Endothelial cell of umbilical vein (primary cell): ENCODE measurements at regions not wholly inside any gene's neighbourhood (a gene's known extent, or its start where the extent isn't known, plus 50 kb on each side); places are given as distances from the start of the nearest gene placed in this dataset.

ENCODE experiments used
- BruUV-seq: library from RNA; stranded (reverse); fragments of 400-500 nt; replicated peaks from 2 replicates; lab custom pipeline; 2021; lab: Mats Ljungman, UMichigan
- CTCF ChIA-PET: fragments of 300-600, 350-600 bp; sonication (Branson Sonifier 250); formaldehyde crosslinking; loops from one replicate; lab custom pipeline; 2021; ENCODE audit warnings: antibody characterized with exemption, inconsistent platforms; lab: Charles Lee
- POLR2A ChIA-PET: fragments of 300-600, 350-600 bp; sonication (Branson Sonifier 250); formaldehyde crosslinking; loops from one replicate; lab custom pipeline; 2021; ENCODE audit warnings: antibody characterized with exemption, inconsistent platforms; lab: Charles Lee
- DNase-seq: peaks from one replicate; pipeline ENCODE4 v3.0.0-alpha.2; 2011; ENCODE audit warnings: low read depth, low spot score
- FAIRE-seq: peaks from 2 replicates; lab custom pipeline; 2011; peaks lifted over from hg19 to GRCh38; lab: Jason Lieb, UNC
- H2AFZ ChIP-seq: 2 replicates; pipeline ENCODE4 v1.6.0; 2012; ENCODE audit warnings: low read depth, low read length, control low read depth, inconsistent platforms
- H3K27ac ChIP-seq: 2 replicates; pipeline ENCODE4 v1.5.1; 2011; ENCODE audit warnings: low read depth, mild to moderate bottlenecking, control low read depth, low read length, moderate library complexity; ENCODE audit not compliant: insufficient read depth
- H3K27me3 ChIP-seq, 2 experiments: 2 replicates each; pipeline versions ENCODE4 v1.6.0 to v1.6.1; 2011; ENCODE audit warnings: low read length in 2 of 2, mixed read lengths in 1 of 2; ENCODE audit not compliant: control insufficient read depth in 2 of 2, insufficient read depth in 2 of 2
- H3K36me3 ChIP-seq, 2 experiments: 2 replicates in 1 of 2; 3 replicates in 1 of 2; pipeline ENCODE4 v1.5.1; 2011; ENCODE audit warnings: low read length in 2 of 2, mild to moderate bottlenecking in 1 of 2, moderate library complexity in 1 of 2; ENCODE audit not compliant: control insufficient read depth in 2 of 2, insufficient read depth in 2 of 2; ENCODE audit errors: extremely low read depth in 1 of 2
- H3K4me1 ChIP-seq: 3 replicates; pipeline ENCODE4 v1.5.1; 2011; ENCODE audit warnings: mild to moderate bottlenecking, low read length; ENCODE audit not compliant: control insufficient read depth, insufficient read depth; ENCODE audit errors: extremely low read depth
- H3K4me2 ChIP-seq: 2 replicates; pipeline ENCODE4 v1.6.1; 2011; ENCODE audit warnings: low read length, control low read depth, mixed read lengths; ENCODE audit not compliant: insufficient read depth
- H3K4me3 ChIP-seq, 3 experiments: fragments of 200-600 bp in 1 of 3; sonication (generic), shearing (Covaris generic) in 1 of 3; replicated peaks in 1 of 3; 2 replicates each; pipeline ENCODE4 v1.5.1; 2011 to 2016; ENCODE audit warnings: control low read depth in 3 of 3, low read length in 3 of 3, mild to moderate bottlenecking in 2 of 3, inconsistent platforms in 1 of 3, low read depth in 1 of 3, moderate library complexity in 1 of 3; ENCODE audit not compliant: insufficient read depth in 1 of 3
- H3K79me2 ChIP-seq: 2 replicates; pipeline ENCODE4 v1.6.0; 2012; ENCODE audit warnings: low read length, inconsistent platforms; ENCODE audit not compliant: control insufficient read depth, insufficient read depth
- H3K9ac ChIP-seq: replicated peaks from 2 replicates; pipeline ENCODE3; 2011; ENCODE audit warnings: low read length, control low read depth; ENCODE audit not compliant: insufficient read depth; ENCODE audit errors: extremely low read depth
- H3K9me1 ChIP-seq: replicated peaks from 3 replicates; pipeline ENCODE4 v1.6.0; 2011; ENCODE audit warnings: mild to moderate bottlenecking, low read length; ENCODE audit not compliant: control insufficient read depth, insufficient read depth; ENCODE audit errors: extremely low read depth
- H3K9me3 ChIP-seq: replicated peaks from 2 replicates; pipeline ENCODE4 v1.5.1; 2012; ENCODE audit warnings: low read length, inconsistent platforms; ENCODE audit not compliant: control insufficient read depth, insufficient read depth
- H4K20me1 ChIP-seq: replicated peaks from 2 replicates; pipeline ENCODE3; 2011; ENCODE audit warnings: mild to moderate bottlenecking, low read length; ENCODE audit not compliant: control insufficient read depth, insufficient read depth; ENCODE audit errors: extremely low read depth
- EZH2 ChIP-seq: IDR thresholded peaks from 2 replicates; pipeline ENCODE4 v1.6.1; 2012; ENCODE audit warnings: borderline replicate concordance, low read depth, mild to moderate bottlenecking, moderate library complexity, low read length, inconsistent platforms; ENCODE audit not compliant: severe bottlenecking
- FOS ChIP-seq: IDR thresholded peaks from 2 replicates; pipeline ENCODE4 v1.6.1; 2011; ENCODE audit warnings: mild to moderate bottlenecking, low read length, moderate library complexity, borderline replicate concordance; ENCODE audit not compliant: insufficient read depth
- JUN ChIP-seq: IDR thresholded peaks from 2 replicates; pipeline ENCODE4 v1.6.1; 2011; ENCODE audit warnings: borderline replicate concordance, low read depth; ENCODE audit not compliant: insufficient read length, insufficient read depth
- MYC ChIP-seq: IDR thresholded peaks from one replicate; pipeline ENCODE4 v1.6.1; 2011; ENCODE audit warnings: mild to moderate bottlenecking, low read depth, low read length
- POLR2A ChIP-seq: IDR thresholded peaks from 2 replicates; pipeline ENCODE4 v1.6.1; 2012; ENCODE audit warnings: low read depth, mild to moderate bottlenecking, control low read depth, low read length
- POLR2AphosphoS5 ChIP-seq: IDR thresholded peaks from 2 replicates; pipeline ENCODE4 v1.6.1; 2012; ENCODE audit warnings: low read depth, mild to moderate bottlenecking, control low read depth, low read length, moderate library complexity; ENCODE audit not compliant: insufficient read depth
- dilution Hi-C: fragments of 300-500 bp; cut with MboI; formaldehyde crosslinking; loops from one replicate; pipeline ENCODE4 v1.15.0; 2019; ENCODE audit warnings: low sequenced_read_pairs; ENCODE audit not compliant: extremely low pct_ligation_motif_present
- intact Hi-C: fragments of 100-400 bp; cut with micrococcal nuclease; formaldehyde crosslinking; loops from one replicate; pipeline ENCODE4 v1.10.0; 2022
- TF ChIP-seq, protein P1 (sequence below), 2 donors: IDR thresholded peaks; 1 replicate in 1 of 2; 2 replicates in 1 of 2; pipeline ENCODE4 v1.5.1; 2011; ENCODE audit warnings: low read length in 2 of 2, mild to moderate bottlenecking in 2 of 2, moderate library complexity in 2 of 2, control low read depth in 1 of 2, inconsistent platforms in 1 of 2, low read depth in 1 of 2; ENCODE audit not compliant: insufficient read depth in 1 of 2; ENCODE audit errors: extremely low read depth in 1 of 2
- TF ChIP-seq, protein P2 (sequence below): IDR thresholded peaks from 2 replicates; pipeline ENCODE4 v1.6.1; 2011; ENCODE audit not compliant: insufficient read depth, insufficient read length

DNA sequence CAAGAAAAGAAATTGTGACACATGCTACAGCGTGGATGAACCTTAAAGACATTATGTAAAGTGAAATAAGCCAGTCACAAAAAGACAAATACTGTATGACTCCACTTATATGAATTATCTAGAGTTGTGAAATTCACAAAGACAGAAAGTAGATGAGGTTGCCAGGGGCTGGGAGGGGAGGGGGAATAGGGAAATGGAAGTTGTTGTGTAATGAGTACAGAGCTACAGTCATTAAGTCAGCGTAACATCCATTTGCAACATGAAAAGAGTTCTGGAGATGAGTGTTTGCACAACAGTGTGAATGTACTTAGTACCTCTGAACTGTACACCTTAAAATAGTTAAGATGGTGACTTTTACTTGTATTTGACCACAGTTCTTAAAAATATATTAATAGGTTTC lies 112.1 kb upstream of the CDK1 start:
- POLR2A ChIA-PET, result no interaction called here
- no peak overlapping the region for H2AFZ ChIP-seq
- H3K4me2 ChIP-seq, result no peak overlapping the region
- H3K9me3 ChIP-seq, result no peaks in the 10 kb centered on the region
- H3K36me3 ChIP-seq, result no peaks in the 10 kb centered on the region
- intact Hi-C loops, result no loop called here
- no peaks in the 10 kb centered on the region for H4K20me1 ChIP-seq
- no peaks in the 10 kb centered on the region for H3K79me2 ChIP-seq
- H3K4me3 ChIP-seq, result no peak overlapping the region
- TF ChIP-seq, protein P1, sequence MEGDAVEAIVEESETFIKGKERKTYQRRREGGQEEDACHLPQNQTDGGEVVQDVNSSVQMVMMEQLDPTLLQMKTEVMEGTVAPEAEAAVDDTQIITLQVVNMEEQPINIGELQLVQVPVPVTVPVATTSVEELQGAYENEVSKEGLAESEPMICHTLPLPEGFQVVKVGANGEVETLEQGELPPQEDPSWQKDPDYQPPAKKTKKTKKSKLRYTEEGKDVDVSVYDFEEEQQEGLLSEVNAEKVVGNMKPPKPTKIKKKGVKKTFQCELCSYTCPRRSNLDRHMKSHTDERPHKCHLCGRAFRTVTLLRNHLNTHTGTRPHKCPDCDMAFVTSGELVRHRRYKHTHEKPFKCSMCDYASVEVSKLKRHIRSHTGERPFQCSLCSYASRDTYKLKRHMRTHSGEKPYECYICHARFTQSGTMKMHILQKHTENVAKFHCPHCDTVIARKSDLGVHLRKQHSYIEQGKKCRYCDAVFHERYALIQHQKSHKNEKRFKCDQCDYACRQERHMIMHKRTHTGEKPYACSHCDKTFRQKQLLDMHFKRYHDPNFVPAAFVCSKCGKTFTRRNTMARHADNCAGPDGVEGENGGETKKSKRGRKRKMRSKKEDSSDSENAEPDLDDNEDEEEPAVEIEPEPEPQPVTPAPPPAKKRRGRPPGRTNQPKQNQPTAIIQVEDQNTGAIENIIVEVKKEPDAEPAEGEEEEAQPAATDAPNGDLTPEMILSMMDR (IDR thresholded peaks at IDR 0.05; ENCODE audit: extremely low read depth in 1 of 2, insufficient read depth in 1 of 2, low read depth in 1 of 2, low read length in 2 of 2), result no peak
- TF ChIP-seq MYC, result no peak
- TF ChIP-seq, protein P2, sequence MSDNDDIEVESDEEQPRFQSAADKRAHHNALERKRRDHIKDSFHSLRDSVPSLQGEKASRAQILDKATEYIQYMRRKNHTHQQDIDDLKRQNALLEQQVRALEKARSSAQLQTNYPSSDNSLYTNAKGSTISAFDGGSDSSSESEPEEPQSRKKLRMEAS, result no peak
- no peak for TF ChIP-seq POLR2A
- TF ChIP-seq EZH2, result no peak
- TF ChIP-seq FOS, result no peak
- no peaks in the 10 kb centered on the region for H3K4me1 ChIP-seq
- no TSS peak for BruUV-seq
- no peak overlapping the region for H3K27ac ChIP-seq
- H3K9me1 ChIP-seq, result no peaks in the 10 kb centered on the region
- FAIRE-seq, result no peak
- H3K27me3 ChIP-seq, result peaks cover 0 to 3% of the 10 kb centered on the region in 2 experiments
- H3K9ac ChIP-seq, result no peak overlapping the region
- DNase-seq, result no peak
- dilution Hi-C loops, result no loop called here
- CTCF ChIA-PET, result no interaction called here

DNA sequence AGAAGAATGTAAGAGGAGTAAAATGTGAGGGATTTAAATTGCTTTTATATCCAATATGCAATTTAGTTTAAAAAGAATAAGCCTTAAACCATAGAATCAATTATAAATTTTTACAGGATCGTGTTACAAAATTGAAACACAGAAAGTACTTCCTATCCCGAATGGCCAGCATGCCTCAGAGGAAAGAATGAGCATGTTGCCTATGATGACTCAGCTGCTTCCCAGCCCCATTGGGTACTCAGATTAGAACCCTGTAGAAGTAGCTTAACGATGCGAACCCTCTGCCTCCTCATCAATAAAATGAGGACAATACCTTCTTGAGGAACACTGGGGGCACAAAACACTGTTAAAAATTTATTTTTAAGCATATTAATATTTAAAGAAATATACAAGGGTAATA lies 113.4 kb upstream of the CDK1 start:
- Histone ChIP-seq H3K27ac (no peak overlapping the region), H3K9me1 (no peaks in the 10 kb centered on the region), H3K9me3 (no peaks in the 10 kb centered on the region), H2AFZ (no peak overlapping the region), H3K4me2 (no peak overlapping the region), H3K9ac (no peak overlapping the region), H3K4me3 (no peak overlapping the region), H3K36me3 (no peaks in the 10 kb centered on the region), H3K27me3 (peaks cover 0 to 3% of the 10 kb centered on the region in 2 experiments), H3K79me2 (no peaks in the 10 kb centered on the region), H3K4me1 (no peaks in the 10 kb centered on the region), H4K20me1 (no peaks in the 10 kb centered on the region)
- DNase-seq (no peak), FAIRE-seq (no peak)
- ChIA-PET POLR2A (no interaction called here), CTCF (no interaction called here)
- no TSS peak for BruUV-seq
- TF ChIP-seq EZH2 (no peak), MYC (no peak), JUN (no peak), POLR2AphosphoS5 (no peak), FOS (no peak), POLR2A (no peak)
- TF ChIP-seq, protein P2, result no peak
- intact Hi-C loops, result no loop called here
- dilution Hi-C loops, result no loop called here
